ENCODE measurements at regions not wholly inside any gene's neighbourhood (a gene's known extent, or its start where the extent isn't known, plus 50 kb on each side); places are given as distances from the start of the nearest gene placed in this dataset.
A peak's percentile ranks its signal among the peaks of the same experiment; 100 is the strongest.

DNA sequence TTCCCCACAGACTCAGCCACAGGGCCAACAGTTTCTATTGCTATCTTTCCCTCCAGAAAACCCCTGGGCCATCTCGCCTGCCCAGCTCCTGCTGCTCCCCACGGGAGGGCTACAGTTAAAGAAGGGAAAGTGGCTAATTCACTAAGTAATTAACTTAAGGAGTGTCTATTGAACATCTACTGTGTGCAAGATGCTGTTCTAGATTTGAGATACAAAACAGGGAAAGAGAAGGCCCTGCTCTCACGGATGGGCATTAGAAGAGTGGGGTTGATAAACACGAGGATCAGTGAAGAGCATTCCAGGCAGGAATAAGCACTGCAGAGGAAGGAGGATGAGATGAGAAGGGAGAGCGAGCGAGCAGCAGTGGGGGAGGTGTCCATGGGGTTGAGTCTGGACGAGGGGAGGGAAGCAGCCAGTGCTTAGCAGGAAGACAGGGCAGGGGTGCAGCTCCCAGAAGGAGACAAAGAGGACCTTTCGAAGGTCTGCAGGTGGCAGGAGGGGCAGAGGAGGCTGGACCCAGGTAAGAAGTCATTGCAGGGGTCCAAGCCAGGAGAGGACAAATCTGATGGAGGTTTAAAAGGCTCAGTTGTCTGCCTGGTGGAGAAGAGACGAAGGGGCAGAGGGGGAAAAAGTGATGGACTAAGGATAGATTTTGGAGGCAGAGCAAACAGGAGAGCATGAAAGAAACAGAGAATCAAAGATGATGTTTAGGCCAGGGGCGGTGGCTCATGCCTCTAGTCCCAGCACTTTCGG, 64.7 kb downstream of the KLF15 start:
- FAIRE-seq (no peak), DNase-seq (no peak)
- Histone ChIP-seq H3K36me3 (ENCODE audit: control insufficient read depth in 3 of 3, insufficient read depth in 2 of 3, low read depth in 1 of 3, low read length in 3 of 3) (no peaks in the 10 kb centered on the region), H3K27me3 (ENCODE audit: control insufficient read depth in 3 of 3, insufficient read depth in 3 of 3, low read length in 3 of 3) (peaks cover 0 to 44% (median 7%) of the 10 kb centered on the region in 3 donors), H3K27ac (ENCODE audit: low read depth in 1 of 3, low read length in 2 of 3) (no peak overlapping the region), H3K4me1 (ENCODE audit: control insufficient read depth in 3 of 3, insufficient read depth in 2 of 3, low read depth in 1 of 3, low read length in 2 of 3) (peaks cover 0 to under 1% (median 0%) of the 10 kb centered on the region in 3 donors), H3K9me3 (ENCODE audit: control insufficient read depth in 2 of 2, insufficient read depth in 1 of 2, low read depth in 1 of 2, low read length in 1 of 2) (no peaks in the 10 kb centered on the region), H3K4me3 (ENCODE audit: low read depth in 1 of 3, low read length in 3 of 3) (no peak overlapping the region)
- WGBS, 3 donors = 73 to 79% (median 75%) methylated on average over 11 of the region's 11 CpGs

GRCh38 chr3:126291537-126291936, 65.7 kb downstream of the KLF15 start:
- H3K4me1 ChIP-seq (ENCODE audit: control insufficient read depth in 3 of 3, insufficient read depth in 2 of 3, low read depth in 1 of 3, low read length in 2 of 3) = peaks cover 0 to 6% (median 0%) of the 10 kb centered on the region in 3 donors
- FAIRE-seq (no peak), DNase-seq (no peak)
- no peak overlapping the region for H3K27ac ChIP-seq (ENCODE audit: low read depth in 1 of 3, low read length in 2 of 3)
- WGBS, 3 donors = 64 to 81% (median 65%) methylated on average over 7 to 8 of the region's 8 CpGs
- peaks cover 0 to 51% (median 7%) of the 10 kb centered on the region in 3 donors for H3K27me3 ChIP-seq (ENCODE audit: control insufficient read depth in 3 of 3, insufficient read depth in 3 of 3, low read length in 3 of 3)
- no peaks in the 10 kb centered on the region for H3K9me3 ChIP-seq (ENCODE audit: control insufficient read depth in 2 of 2, insufficient read depth in 1 of 2, low read depth in 1 of 2, low read length in 1 of 2)
- no peak overlapping the region for H3K4me3 ChIP-seq (ENCODE audit: low read depth in 1 of 3, low read length in 3 of 3)
- H3K36me3 ChIP-seq (ENCODE audit: control insufficient read depth in 3 of 3, insufficient read depth in 2 of 3, low read depth in 1 of 3, low read length in 3 of 3) = no peaks in the 10 kb centered on the region

- WGBS, 3 donors = 74 to 77% (median 75%) methylated on average over 6 of the region's 6 CpGs
- DNase-seq (no peak), FAIRE-seq (no peak)
- no peak overlapping the region for H3K4me3 ChIP-seq (ENCODE audit: low read depth in 1 of 3, low read length in 3 of 3)
- peaks cover 0 to 51% (median 7%) of the 10 kb centered on the region in 3 donors for H3K27me3 ChIP-seq (ENCODE audit: control insufficient read depth in 3 of 3, insufficient read depth in 3 of 3, low read length in 3 of 3)
- no peaks in the 10 kb centered on the region for H3K9me3 ChIP-seq (ENCODE audit: control insufficient read depth in 2 of 2, insufficient read depth in 1 of 2, low read depth in 1 of 2, low read length in 1 of 2)
- peaks cover 0 to 6% (median 0%) of the 10 kb centered on the region in 3 donors for H3K4me1 ChIP-seq (ENCODE audit: control insufficient read depth in 3 of 3, insufficient read depth in 2 of 3, low read depth in 1 of 3, low read length in 2 of 3)
- H3K36me3 ChIP-seq (ENCODE audit: control insufficient read depth in 3 of 3, insufficient read depth in 2 of 3, low read depth in 1 of 3, low read length in 3 of 3) = no peaks in the 10 kb centered on the region
- H3K27ac ChIP-seq (ENCODE audit: low read depth in 1 of 3, low read length in 2 of 3) = no peak overlapping the region
Observed at GRCh38 chr3:126291061-126291460, 66.1 kb downstream of the KLF15 start.

DNA sequence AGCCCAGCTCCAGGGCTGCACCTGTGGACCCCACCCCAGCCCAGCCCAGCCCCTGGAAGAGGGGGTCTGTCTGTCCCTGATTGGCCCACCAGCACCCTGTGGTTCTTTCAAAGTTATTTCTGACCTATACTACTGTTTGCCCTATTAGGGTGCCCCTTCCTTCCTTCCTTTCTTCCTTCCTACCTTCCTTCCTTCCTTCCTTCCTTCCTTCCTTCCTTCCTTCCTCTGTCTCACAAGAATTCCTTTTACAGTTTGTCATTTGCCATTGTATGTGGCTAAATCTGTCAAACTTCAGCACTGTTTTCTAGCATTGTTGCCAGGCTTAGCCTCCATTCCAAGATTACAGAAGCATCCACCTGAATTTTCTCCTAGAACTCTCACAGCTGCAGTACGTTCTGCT, 66.9 kb downstream of the KLF15 start:
- no peak for FAIRE-seq
- 18 to 63% (median 33%) methylated on average over 1 of the region's 1 CpG for WGBS, 3 donors

DNA sequence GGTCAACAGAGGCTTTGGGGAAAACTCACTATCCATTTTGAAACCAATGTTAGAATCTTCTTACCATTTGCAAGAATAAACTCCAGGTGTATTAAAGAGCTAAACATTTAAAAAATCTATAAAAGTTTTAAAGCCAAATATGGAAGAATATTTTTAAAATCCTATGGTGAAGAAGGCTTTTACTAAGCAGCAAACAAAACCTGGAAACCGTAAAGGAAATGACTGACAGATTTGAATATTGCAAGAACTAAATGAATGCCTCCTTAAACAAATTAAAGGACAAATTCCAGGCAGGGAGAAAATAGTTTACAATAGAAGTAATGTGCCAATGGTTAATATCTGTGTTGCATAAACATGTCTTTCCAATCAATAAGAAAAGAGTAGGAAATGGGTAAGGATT, 68.1 kb downstream of the KLF15 start:
- Histone ChIP-seq H3K27me3 (ENCODE audit: control insufficient read depth in 3 of 3, insufficient read depth in 3 of 3, low read length in 3 of 3) (peaks cover 0 to 54% (median 7%) of the 10 kb centered on the region in 3 donors), H3K9me3 (ENCODE audit: control insufficient read depth in 2 of 2, insufficient read depth in 1 of 2, low read depth in 1 of 2, low read length in 1 of 2) (no peaks in the 10 kb centered on the region), H3K36me3 (ENCODE audit: control insufficient read depth in 3 of 3, insufficient read depth in 2 of 3, low read depth in 1 of 3, low read length in 3 of 3) (no peaks in the 10 kb centered on the region), H3K4me1 (ENCODE audit: control insufficient read depth in 3 of 3, insufficient read depth in 2 of 3, low read depth in 1 of 3, low read length in 2 of 3) (peaks cover 0 to 6% (median 0%) of the 10 kb centered on the region in 3 donors), H3K4me3 (ENCODE audit: low read depth in 1 of 3, low read length in 3 of 3) (no peak overlapping the region), H3K27ac (ENCODE audit: low read depth in 1 of 3, low read length in 2 of 3) (no peak overlapping the region)
- FAIRE-seq = no peak
- WGBS, 3 donors = 29 to 43% (median 39%) methylated on average over 1 of the region's 1 CpG
- DNase-seq = no peak

More for the DNA sequence above, 66.9 kb downstream of the KLF15 start:
- Histone ChIP-seq H3K4me3 (ENCODE audit: low read depth in 1 of 3, low read length in 3 of 3) (no peak overlapping the region), H3K27ac (ENCODE audit: low read depth in 1 of 3, low read length in 2 of 3) (no peak overlapping the region), H3K36me3 (ENCODE audit: control insufficient read depth in 3 of 3, insufficient read depth in 2 of 3, low read depth in 1 of 3, low read length in 3 of 3) (no peaks in the 10 kb centered on the region), H3K9me3 (ENCODE audit: control insufficient read depth in 2 of 2, insufficient read depth in 1 of 2, low read depth in 1 of 2, low read length in 1 of 2) (no peaks in the 10 kb centered on the region), H3K27me3 (ENCODE audit: control insufficient read depth in 3 of 3, insufficient read depth in 3 of 3, low read length in 3 of 3) (peaks cover 0 to 53% (median 7%) of the 10 kb centered on the region in 3 donors), H3K4me1 (ENCODE audit: control insufficient read depth in 3 of 3, insufficient read depth in 2 of 3, low read depth in 1 of 3, low read length in 2 of 3) (peaks cover 0 to 6% (median 0%) of the 10 kb centered on the region in 3 donors)
- DNase-seq = no peak

DNA sequence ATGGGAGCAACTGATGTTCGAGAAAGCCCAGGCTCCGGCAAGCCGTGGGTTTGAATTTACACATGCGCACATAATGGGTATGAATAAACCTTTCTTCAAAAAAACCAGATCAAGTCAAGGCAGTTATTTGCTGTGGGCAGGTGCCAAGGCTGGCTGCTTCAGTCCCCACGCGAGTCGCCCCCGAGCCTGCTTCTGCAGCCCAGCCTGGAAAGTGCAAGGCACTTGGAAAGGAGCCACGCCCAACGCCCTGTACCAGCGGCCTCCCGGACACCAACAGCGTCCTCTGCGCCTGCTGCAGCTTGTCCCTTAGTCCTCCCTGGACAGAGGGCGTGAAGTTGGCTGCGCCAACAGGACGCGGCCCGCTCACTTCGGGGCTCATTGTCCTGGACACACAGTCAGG, 68.9 kb downstream of the KLF15 start:
- peaks cover 0 to 6% (median 0%) of the 10 kb centered on the region in 3 donors for H3K4me1 ChIP-seq (ENCODE audit: control insufficient read depth in 3 of 3, insufficient read depth in 2 of 3, low read depth in 1 of 3, low read length in 2 of 3)
- FAIRE-seq (no peak), DNase-seq (peak in 1 of 2 donors; percentile 35)
- 17 to 35% (median 22%) methylated on average over 20 of the region's 20 CpGs for WGBS, 3 donors
- H3K9me3 ChIP-seq (ENCODE audit: control insufficient read depth in 2 of 2, insufficient read depth in 1 of 2, low read depth in 1 of 2, low read length in 1 of 2) = no peaks in the 10 kb centered on the region
- H3K27ac ChIP-seq (ENCODE audit: low read depth in 1 of 3, low read length in 2 of 3) = no peak overlapping the region
- no peaks in the 10 kb centered on the region for H3K36me3 ChIP-seq (ENCODE audit: control insufficient read depth in 3 of 3, insufficient read depth in 2 of 3, low read depth in 1 of 3, low read length in 3 of 3)
- H3K4me3 ChIP-seq (ENCODE audit: low read depth in 1 of 3, low read length in 3 of 3) = no peak overlapping the region
- peaks cover 0 to 54% (median 7%) of the 10 kb centered on the region in 3 donors for H3K27me3 ChIP-seq (ENCODE audit: control insufficient read depth in 3 of 3, insufficient read depth in 3 of 3, low read length in 3 of 3)

GRCh38 chr3:126287536-126288241, 69.5 kb downstream of the KLF15 start:
- Histone ChIP-seq H3K9me3 (ENCODE audit: control insufficient read depth in 2 of 2, insufficient read depth in 1 of 2, low read depth in 1 of 2, low read length in 1 of 2) (peaks cover 0 to 2% of the 10 kb centered on the region in 2 donors), H3K4me1 (ENCODE audit: control insufficient read depth in 3 of 3, insufficient read depth in 2 of 3, low read depth in 1 of 3, low read length in 2 of 3) (peaks cover 0 to 6% (median 0%) of the 10 kb centered on the region in 3 donors), H3K4me3 (ENCODE audit: low read depth in 1 of 3, low read length in 3 of 3) (peak overlapping the region in 1 of 3 donors; percentile 38), H3K27me3 (ENCODE audit: control insufficient read depth in 3 of 3, insufficient read depth in 3 of 3, low read length in 3 of 3) (peaks cover 0 to 55% (median 7%) of the 10 kb centered on the region in 3 donors), H3K36me3 (ENCODE audit: control insufficient read depth in 3 of 3, insufficient read depth in 2 of 3, low read depth in 1 of 3, low read length in 3 of 3) (no peaks in the 10 kb centered on the region), H3K27ac (ENCODE audit: low read depth in 1 of 3, low read length in 2 of 3) (peak overlapping the region in 1 of 3 donors; percentile 19)
- FAIRE-seq (no peak), DNase-seq (peak in 1 of 2 donors; percentile 61)
- whole genome bisulfite sequencing, 3 donors = 3 to 4% (median 3%) methylated on average over 36 to 39 of the region's 39 CpGs

GRCh38 chr3:126287171-126287535, 70.1 kb downstream of the KLF15 start:
- peaks cover 0 to 53% (median 7%) of the 10 kb centered on the region in 3 donors for H3K27me3 ChIP-seq (ENCODE audit: control insufficient read depth in 3 of 3, insufficient read depth in 3 of 3, low read length in 3 of 3)
- H3K36me3 ChIP-seq (ENCODE audit: control insufficient read depth in 3 of 3, insufficient read depth in 2 of 3, low read depth in 1 of 3, low read length in 3 of 3) = no peaks in the 10 kb centered on the region
- no peak for FAIRE-seq
- DNase-seq = no peak
- no peak overlapping the region for H3K27ac ChIP-seq (ENCODE audit: low read depth in 1 of 3, low read length in 2 of 3)
- H3K4me1 ChIP-seq (ENCODE audit: control insufficient read depth in 3 of 3, insufficient read depth in 2 of 3, low read depth in 1 of 3, low read length in 2 of 3) = peaks cover 0 to 6% (median 0%) of the 10 kb centered on the region in 3 donors
- peak overlapping the region in 1 of 3 donors; percentile 38 for H3K4me3 ChIP-seq (ENCODE audit: low read depth in 1 of 3, low read length in 3 of 3)
- H3K9me3 ChIP-seq (ENCODE audit: control insufficient read depth in 2 of 2, insufficient read depth in 1 of 2, low read depth in 1 of 2, low read length in 1 of 2) = peaks cover 0 to 6% of the 10 kb centered on the region in 2 donors
- WGBS, 3 donors = 20 to 24% (median 21%) methylated on average over 7 of the region's 7 CpGs
